ENCODE measurements at regions not wholly inside any gene's neighbourhood (a gene's known extent, or its start where the extent isn't known, plus 50 kb on each side); places are given as distances from the start of the nearest gene placed in this dataset.

DNA sequence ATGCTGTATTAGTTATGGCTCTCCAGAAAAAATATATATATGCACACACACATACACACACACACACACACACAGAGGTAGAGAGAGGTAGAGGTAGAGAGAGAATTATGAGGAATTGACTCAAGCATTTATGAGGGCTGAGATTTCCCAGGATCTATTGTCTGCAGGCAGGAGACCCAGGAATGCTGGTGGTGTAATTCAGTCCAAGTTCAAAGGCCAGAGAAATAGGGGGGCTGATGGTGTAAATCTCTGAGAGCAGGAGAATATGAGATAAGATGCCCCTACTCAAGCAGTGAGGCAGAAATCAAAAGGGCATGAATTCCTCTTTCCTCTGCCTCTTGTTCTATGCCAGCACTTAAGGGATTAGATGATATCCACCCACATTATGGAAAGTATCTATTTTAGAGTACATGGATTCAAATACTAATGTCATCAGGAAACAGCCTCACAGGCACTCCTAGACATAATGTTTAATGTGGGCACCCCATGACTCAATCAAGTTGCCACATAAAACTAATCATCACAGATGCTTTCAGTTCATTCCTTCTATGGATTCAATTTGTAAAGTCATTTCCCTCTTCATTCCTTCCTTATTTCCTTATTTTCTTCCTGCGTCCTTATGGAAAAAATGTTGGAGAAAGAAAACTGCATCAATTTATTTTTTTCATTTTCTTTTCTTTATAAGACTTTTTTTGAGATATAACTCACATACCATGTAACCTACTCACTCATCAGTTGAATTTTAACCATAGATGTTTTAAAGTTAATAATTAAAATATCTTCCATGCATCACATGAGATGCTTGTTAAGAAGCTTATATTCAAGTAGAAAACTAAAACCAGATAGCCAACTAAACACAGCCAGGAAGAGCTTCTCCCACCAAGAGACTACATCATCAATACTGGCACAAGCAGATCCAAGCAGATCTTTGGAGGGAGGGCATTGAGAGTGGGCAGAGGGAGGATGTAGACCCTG lies 406.2 kb downstream of the MBD2 start (continued):
- TF ChIP-seq, protein P1, sequence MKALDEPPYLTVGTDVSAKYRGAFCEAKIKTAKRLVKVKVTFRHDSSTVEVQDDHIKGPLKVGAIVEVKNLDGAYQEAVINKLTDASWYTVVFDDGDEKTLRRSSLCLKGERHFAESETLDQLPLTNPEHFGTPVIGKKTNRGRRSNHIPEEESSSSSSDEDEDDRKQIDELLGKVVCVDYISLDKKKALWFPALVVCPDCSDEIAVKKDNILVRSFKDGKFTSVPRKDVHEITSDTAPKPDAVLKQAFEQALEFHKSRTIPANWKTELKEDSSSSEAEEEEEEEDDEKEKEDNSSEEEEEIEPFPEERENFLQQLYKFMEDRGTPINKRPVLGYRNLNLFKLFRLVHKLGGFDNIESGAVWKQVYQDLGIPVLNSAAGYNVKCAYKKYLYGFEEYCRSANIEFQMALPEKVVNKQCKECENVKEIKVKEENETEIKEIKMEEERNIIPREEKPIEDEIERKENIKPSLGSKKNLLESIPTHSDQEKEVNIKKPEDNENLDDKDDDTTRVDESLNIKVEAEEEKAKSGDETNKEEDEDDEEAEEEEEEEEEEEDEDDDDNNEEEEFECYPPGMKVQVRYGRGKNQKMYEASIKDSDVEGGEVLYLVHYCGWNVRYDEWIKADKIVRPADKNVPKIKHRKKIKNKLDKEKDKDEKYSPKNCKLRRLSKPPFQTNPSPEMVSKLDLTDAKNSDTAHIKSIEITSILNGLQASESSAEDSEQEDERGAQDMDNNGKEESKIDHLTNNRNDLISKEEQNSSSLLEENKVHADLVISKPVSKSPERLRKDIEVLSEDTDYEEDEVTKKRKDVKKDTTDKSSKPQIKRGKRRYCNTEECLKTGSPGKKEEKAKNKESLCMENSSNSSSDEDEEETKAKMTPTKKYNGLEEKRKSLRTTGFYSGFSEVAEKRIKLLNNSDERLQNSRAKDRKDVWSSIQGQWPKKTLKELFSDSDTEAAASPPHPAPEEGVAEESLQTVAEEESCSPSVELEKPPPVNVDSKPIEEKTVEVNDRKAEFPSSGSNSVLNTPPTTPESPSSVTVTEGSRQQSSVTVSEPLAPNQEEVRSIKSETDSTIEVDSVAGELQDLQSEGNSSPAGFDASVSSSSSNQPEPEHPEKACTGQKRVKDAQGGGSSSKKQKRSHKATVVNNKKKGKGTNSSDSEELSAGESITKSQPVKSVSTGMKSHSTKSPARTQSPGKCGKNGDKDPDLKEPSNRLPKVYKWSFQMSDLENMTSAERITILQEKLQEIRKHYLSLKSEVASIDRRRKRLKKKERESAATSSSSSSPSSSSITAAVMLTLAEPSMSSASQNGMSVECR (CRISPR knock-in tag; IDR thresholded peaks at IDR 0.05) = no peak
- TF ChIP-seq MIER1 (IDR thresholded peaks at IDR 0.05; ENCODE audit: low read depth) = no peak

DNA sequence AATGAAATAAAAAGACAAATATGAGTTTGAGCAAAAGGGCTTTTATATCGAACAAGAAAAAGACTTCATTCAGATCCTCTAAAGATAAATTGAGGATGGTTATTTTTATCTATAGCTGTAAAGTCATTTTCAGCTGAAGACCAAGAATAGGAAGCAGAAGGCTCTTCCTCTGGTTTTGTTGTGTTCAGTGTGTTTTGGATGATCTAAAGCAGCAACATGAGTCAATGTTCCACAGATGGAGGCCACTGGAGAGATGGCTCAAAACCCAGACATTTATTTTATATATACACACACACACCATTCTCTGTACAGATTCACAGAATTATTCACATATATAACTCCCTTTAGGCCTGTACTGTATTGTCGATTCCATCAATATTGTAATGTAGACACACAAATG lies 424.3 kb downstream of the MBD2 start:
- no peaks in the 10 kb centered on the region for H3K4me1 ChIP-seq (replicated peaks in 1 of 2; ENCODE audit: control insufficient read depth in 2 of 2, insufficient read depth in 2 of 2, low read length in 2 of 2)
- H3K4me3 ChIP-seq = no peak overlapping the region
- H3K9me1 ChIP-seq (ENCODE audit: control insufficient read depth, insufficient read depth, low read length) = no peaks in the 10 kb centered on the region
- ChIA-PET CTCF (ENCODE audit: low intra/inter-chr PET ratio) (no interaction called here), POLR2A (no interaction called here)
- no peaks in the 10 kb centered on the region for H3K79me2 ChIP-seq (ENCODE audit: control insufficient read depth, insufficient read depth, low read length)
- no peaks in the 10 kb centered on the region for H4K20me1 ChIP-seq (replicated peaks; ENCODE audit: control insufficient read depth, insufficient read depth, low read length)
- FAIRE-seq (no peak), ATAC-seq (no peak), DNase-seq (ENCODE audit: extremely low read depth in 1 of 4, low spot score in 3 of 4) (no peak)
- no TSS peak for BruUV-seq (replicated peaks)
- H2AFZ ChIP-seq (ENCODE audit: low read depth, low read length) = no peak overlapping the region
- H3K36me3 ChIP-seq (ENCODE audit: control insufficient read depth, insufficient read depth, low read length) = no peaks in the 10 kb centered on the region
- no peak overlapping the region for H3K4me2 ChIP-seq (ENCODE audit: insufficient read depth, low read length)
- in situ Hi-C loops (cut with MboI) = no loop called here
- intact Hi-C loops (cut with micrococcal nuclease) = no loop called here
- no peaks in the 10 kb centered on the region for H3K9me3 ChIP-seq (replicated peaks; ENCODE audit: control insufficient read depth, insufficient read depth, low read depth, low read length)
- H3K27ac ChIP-seq (ENCODE audit: extremely low read depth, low read depth, low read length) = no peak overlapping the region
- 0% methylated on average over 2 of the region's 2 CpGs for WGBS (ENCODE audit: insufficient coverage, low coverage, missing lambda C conversion rate)
- no peak for TF ChIP-seq EP400 (IDR thresholded peaks at IDR 0.05)
- TF ChIP-seq, protein P2, sequence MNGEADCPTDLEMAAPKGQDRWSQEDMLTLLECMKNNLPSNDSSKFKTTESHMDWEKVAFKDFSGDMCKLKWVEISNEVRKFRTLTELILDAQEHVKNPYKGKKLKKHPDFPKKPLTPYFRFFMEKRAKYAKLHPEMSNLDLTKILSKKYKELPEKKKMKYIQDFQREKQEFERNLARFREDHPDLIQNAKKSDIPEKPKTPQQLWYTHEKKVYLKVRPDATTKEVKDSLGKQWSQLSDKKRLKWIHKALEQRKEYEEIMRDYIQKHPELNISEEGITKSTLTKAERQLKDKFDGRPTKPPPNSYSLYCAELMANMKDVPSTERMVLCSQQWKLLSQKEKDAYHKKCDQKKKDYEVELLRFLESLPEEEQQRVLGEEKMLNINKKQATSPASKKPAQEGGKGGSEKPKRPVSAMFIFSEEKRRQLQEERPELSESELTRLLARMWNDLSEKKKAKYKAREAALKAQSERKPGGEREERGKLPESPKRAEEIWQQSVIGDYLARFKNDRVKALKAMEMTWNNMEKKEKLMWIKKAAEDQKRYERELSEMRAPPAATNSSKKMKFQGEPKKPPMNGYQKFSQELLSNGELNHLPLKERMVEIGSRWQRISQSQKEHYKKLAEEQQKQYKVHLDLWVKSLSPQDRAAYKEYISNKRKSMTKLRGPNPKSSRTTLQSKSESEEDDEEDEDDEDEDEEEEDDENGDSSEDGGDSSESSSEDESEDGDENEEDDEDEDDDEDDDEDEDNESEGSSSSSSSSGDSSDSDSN (IDR thresholded peaks at IDR 0.05; ENCODE audit: borderline replicate concordance in 1 of 2, low read depth in 2 of 2, low read length in 2 of 2) = no peak
- H3K27me3 ChIP-seq (ENCODE audit: control insufficient read depth in 2 of 2, insufficient read depth in 2 of 2, low read length in 2 of 2) = no peaks in the 10 kb centered on the region
- H3K9ac ChIP-seq (ENCODE audit: insufficient read depth in 1 of 2, low read depth in 2 of 2, low read length in 2 of 2) = no peak overlapping the region

All from K562 (cell line).